Karpas-422 (cell line): ENCODE measurements at regions not wholly inside any gene's neighbourhood (a gene's known extent, or its start where the extent isn't known, plus 50 kb on each side); places are given as distances from the start of the nearest gene placed in this dataset.

Experiments
- DNase-seq: peaks from one replicate; pipeline ENCODE4 v3.0.0-alpha.2; 2015
- H2AFZ ChIP-seq: fragments of 200-600 bp; sonication (generic); 2 replicates; pipeline ENCODE4 v1.6.1; 2014; ENCODE audit warnings: antibody characterized with exemption, low read length, mixed read lengths
- H3K27ac ChIP-seq: fragments of 200-600 bp; sonication (generic); 2 replicates; pipeline ENCODE4 v1.5.1; 2014; ENCODE audit warnings: mild to moderate bottlenecking, low read length, moderate library complexity
- H3K27me3 ChIP-seq: fragments of 200-600 bp; sonication (generic); 2 replicates; pipeline ENCODE4 v1.6.1; 2014; ENCODE audit warnings: low read length, mixed read lengths
- H3K36me3 ChIP-seq: fragments of 200-600 bp; sonication (generic); 2 replicates; pipeline ENCODE4 v1.6.1; 2014; ENCODE audit warnings: low read length, mixed read lengths; ENCODE audit not compliant: insufficient read depth
- H3K4me1 ChIP-seq: fragments of 200-600 bp; sonication (generic); 2 replicates; pipeline ENCODE4 v1.6.1; 2014; ENCODE audit warnings: mild to moderate bottlenecking, low read length, mixed read lengths
- H3K4me2 ChIP-seq: fragments of 200-600 bp; sonication (generic); 2 replicates; pipeline ENCODE4 v1.6.1; 2014; ENCODE audit warnings: low read length, low read depth, mild to moderate bottlenecking; ENCODE audit not compliant: poor library complexity, severe bottlenecking
- H3K4me3 ChIP-seq: fragments of 200-600 bp; sonication (generic); 2 replicates; pipeline ENCODE4 v1.5.1; 2014; ENCODE audit warnings: mild to moderate bottlenecking, antibody characterized with exemption, low read length, mixed read lengths
- H3K79me2 ChIP-seq: fragments of 200-600 bp; sonication (generic); 2 replicates; pipeline ENCODE4 v1.6.1; 2014; ENCODE audit warnings: mild to moderate bottlenecking, low read length, mixed read lengths
- H3K9ac ChIP-seq: fragments of 200-600 bp; sonication (generic); 2 replicates; pipeline ENCODE4 v1.6.0; 2014; ENCODE audit warnings: low read length
- H3K9me2 ChIP-seq: fragments of 200-600 bp; sonication (generic), shearing (Covaris generic); replicated peaks from 2 replicates; pipeline ENCODE4 v1.6.0; 2014; ENCODE audit warnings: mild to moderate bottlenecking, low read length, moderate library complexity; ENCODE audit not compliant: insufficient read depth
- H3K9me3 ChIP-seq: fragments of 300-700, 200-600 bp; sonication (generic); 2 replicates; pipeline ENCODE4 v1.6.1; 2014; ENCODE audit warnings: low read length, mixed read lengths
- H4K20me1 ChIP-seq: fragments of 200-600 bp; sonication (generic); 2 replicates; pipeline ENCODE4 v1.6.1; 2014; ENCODE audit warnings: mild to moderate bottlenecking, antibody characterized with exemption, low read length, low read depth; ENCODE audit not compliant: insufficient read depth

- Histone ChIP-seq H3K36me3 (no peaks in the 10 kb centered on the region), H4K20me1 (0 out of 2 replicates have a peak, but pooled peaks cover 3% of the 10 kb centered on the region), H3K27me3 (peaks cover 3% of the 10 kb centered on the region; the same call in 1 of the 2 replicates), H3K9me3 (no peaks in the 10 kb centered on the region), H3K4me1 (peaks cover 70% of the 10 kb centered on the region), H3K9ac (peak overlapping the region; percentile 68), H2AFZ (no peak overlapping the region), H3K27ac (peak overlapping the region; percentile 73; the same call in 1 of the 2 replicates), H3K9me2 (no peaks in the 10 kb centered on the region), H3K4me2 (peak overlapping the region; percentile 67), H3K4me3 (peak overlapping the region; percentile 60), H3K79me2 (no peaks in the 10 kb centered on the region)
- DNase-seq: peak; percentile 53
Measured at GRCh38 chr17:77321649-77322513, 181.1 kb downstream of the SEC14L1 start.

GRCh38 chr17:77322514-77323412 is 182.0 kb downstream of the SEC14L1 start:
- H3K27ac ChIP-seq: peak overlapping the region; percentile 73
- H3K4me3 ChIP-seq: peak overlapping the region; percentile 60
- H3K27me3 ChIP-seq: peaks cover 3% of the 10 kb centered on the region; the same call in 1 of the 2 replicates
- no peaks in the 10 kb centered on the region for H3K9me3 ChIP-seq
- no peaks in the 10 kb centered on the region for H3K79me2 ChIP-seq
- peaks cover 3% of the 10 kb centered on the region; the same call in 1 of the 2 replicates for H4K20me1 ChIP-seq
- peaks cover 70% of the 10 kb centered on the region for H3K4me1 ChIP-seq
- peak overlapping the region; percentile 67 for H3K4me2 ChIP-seq
- H3K36me3 ChIP-seq: no peaks in the 10 kb centered on the region
- no peaks in the 10 kb centered on the region for H3K9me2 ChIP-seq
- H2AFZ ChIP-seq: peak overlapping the region; percentile 83; the same call in 1 of the 2 replicates
- DNase-seq: peak; percentile 86
- peak overlapping the region; percentile 68 for H3K9ac ChIP-seq

- Histone ChIP-seq H3K27me3 (peaks cover 3% of the 10 kb centered on the region; the same call in 1 of the 2 replicates), H3K9me2 (no peaks in the 10 kb centered on the region), H3K4me1 (peaks cover 70% of the 10 kb centered on the region), H2AFZ (no peak overlapping the region), H3K4me3 (peak overlapping the region; percentile 60), H3K36me3 (no peaks in the 10 kb centered on the region), H3K27ac (peak overlapping the region; percentile 73), H3K4me2 (peak overlapping the region; percentile 67), H3K9me3 (no peaks in the 10 kb centered on the region), H4K20me1 (peaks cover 3% of the 10 kb centered on the region; the same call in 1 of the 2 replicates), H3K79me2 (no peaks in the 10 kb centered on the region), H3K9ac (peak overlapping the region; percentile 68)
- peak; percentile 78 for DNase-seq
Measured at GRCh38 chr17:77323413-77324171, 182.8 kb downstream of the SEC14L1 start.

GRCh38 chr17:77324227-77324626 is 183.5 kb downstream of the SEC14L1 start:
- Histone ChIP-seq H3K4me1 (peaks cover 67% of the 10 kb centered on the region), H3K9me2 (no peaks in the 10 kb centered on the region), H3K4me3 (peak overlapping the region; percentile 60; the same call in 1 of the 2 replicates), H3K4me2 (peak overlapping the region; percentile 67), H4K20me1 (peaks cover 3% of the 10 kb centered on the region; the same call in 1 of the 2 replicates), H3K9ac (no peak overlapping the region), H3K27me3 (peaks cover 3% of the 10 kb centered on the region; the same call in 1 of the 2 replicates), H3K9me3 (no peaks in the 10 kb centered on the region), H3K79me2 (no peaks in the 10 kb centered on the region), H3K36me3 (no peaks in the 10 kb centered on the region), H2AFZ (no peak overlapping the region), H3K27ac (no peak overlapping the region)
- no peak for DNase-seq

GRCh38 chr17:77325577-77326075 is 184.9 kb downstream of the SEC14L1 start:
- Histone ChIP-seq H3K9me3 (no peaks in the 10 kb centered on the region), H3K4me2 (no peak overlapping the region), H3K36me3 (no peaks in the 10 kb centered on the region), H3K27me3 (peaks cover 3% of the 10 kb centered on the region; the same call in 1 of the 2 replicates), H2AFZ (no peak overlapping the region), H4K20me1 (peaks cover 3% of the 10 kb centered on the region; the same call in 1 of the 2 replicates), H3K4me3 (no peak overlapping the region), H3K9ac (peak overlapping the region; percentile 52), H3K79me2 (no peaks in the 10 kb centered on the region), H3K9me2 (no peaks in the 10 kb centered on the region), H3K4me1 (peaks cover 53% of the 10 kb centered on the region), H3K27ac (no peak overlapping the region)
- DNase-seq: no peak

GRCh38 chr17:77326076-77326591 is 185.4 kb downstream of the SEC14L1 start:
- Histone ChIP-seq H3K4me2 (no peak overlapping the region), H3K27ac (no peak overlapping the region), H3K9me2 (no peaks in the 10 kb centered on the region), H3K4me1 (peaks cover 48% of the 10 kb centered on the region), H3K27me3 (peaks cover 3% of the 10 kb centered on the region; the same call in 1 of the 2 replicates), H3K4me3 (no peak overlapping the region), H3K9me3 (no peaks in the 10 kb centered on the region), H4K20me1 (peaks cover 3% of the 10 kb centered on the region; the same call in 1 of the 2 replicates), H3K79me2 (no peaks in the 10 kb centered on the region), H3K9ac (no peak overlapping the region), H3K36me3 (no peaks in the 10 kb centered on the region), H2AFZ (no peak overlapping the region)
- no peak for DNase-seq

GRCh38 chr17:77326636-77327035 is 185.9 kb downstream of the SEC14L1 start:
- no peak overlapping the region for H3K4me3 ChIP-seq
- H3K9me2 ChIP-seq: no peaks in the 10 kb centered on the region
- no peak for DNase-seq
- H3K79me2 ChIP-seq: no peaks in the 10 kb centered on the region
- no peak overlapping the region for H3K4me2 ChIP-seq
- peaks cover 3% of the 10 kb centered on the region; the same call in 1 of the 2 replicates for H4K20me1 ChIP-seq
- no peaks in the 10 kb centered on the region for H3K36me3 ChIP-seq
- no peak overlapping the region for H2AFZ ChIP-seq
- H3K9me3 ChIP-seq: no peaks in the 10 kb centered on the region
- peaks cover 47% of the 10 kb centered on the region for H3K4me1 ChIP-seq
- H3K9ac ChIP-seq: no peak overlapping the region
- no peak overlapping the region for H3K27ac ChIP-seq
- H3K27me3 ChIP-seq: peaks cover 3% of the 10 kb centered on the region; the same call in 1 of the 2 replicates
